Neural crest cell (in vitro differentiated cells): ENCODE measurements at regions not wholly inside any gene's neighbourhood (a gene's known extent, or its start where the extent isn't known, plus 50 kb on each side); places are given as distances from the start of the nearest gene placed in this dataset.

Source experiments
- DNase-seq: peaks from one replicate; pipeline ENCODE4 v3.0.0; 2021; ENCODE audit warnings: low read depth, mixed read lengths, low spot score
- H3K27ac Mint-ChIP-seq: one replicate; pipeline ENCODE4 v1.8.0; 2021; ENCODE audit warnings: mild to moderate bottlenecking, mixed read lengths; ENCODE audit not compliant: unreplicated experiment
- H3K27me3 Mint-ChIP-seq: 2 replicates; pipeline ENCODE4 v1.8.0; 2021; ENCODE audit warnings: low read depth, mild to moderate bottlenecking, mixed read lengths
- H3K36me3 Mint-ChIP-seq: 2 replicates; pipeline ENCODE4 v1.8.0; 2021; ENCODE audit warnings: low read depth, mild to moderate bottlenecking, mixed read lengths
- H3K4me1 Mint-ChIP-seq: 2 replicates; pipeline ENCODE4 v1.8.0; 2021; ENCODE audit warnings: mixed read lengths
- H3K4me3 Mint-ChIP-seq: one replicate; pipeline ENCODE4 v1.8.0; 2021; ENCODE audit warnings: mild to moderate bottlenecking, mixed read lengths
- H3K9me3 Mint-ChIP-seq: 2 replicates; pipeline ENCODE4 v1.8.0; 2021; ENCODE audit warnings: mixed read lengths
- TF ChIP-seq, protein P1 (sequence below): fragments of 200-600 bp; sonication (generic); conservative IDR thresholded peaks from 2 replicates; pipeline ENCODE4 v1.5.0; 2021; ENCODE audit warnings: antibody characterized with exemption, mild to moderate bottlenecking

- Mint-ChIP-seq H3K4me1 (no peaks in the 10 kb centered on the region), H3K4me3 (no peak overlapping the region), H3K27ac (peak overlapping the region; percentile 9), H3K9me3 (peaks cover 16% of the 10 kb centered on the region), H3K27me3 (no peaks in the 10 kb centered on the region), H3K36me3 (peaks cover 5% of the 10 kb centered on the region)
- no peak for DNase-seq
- TF ChIP-seq, protein P1, sequence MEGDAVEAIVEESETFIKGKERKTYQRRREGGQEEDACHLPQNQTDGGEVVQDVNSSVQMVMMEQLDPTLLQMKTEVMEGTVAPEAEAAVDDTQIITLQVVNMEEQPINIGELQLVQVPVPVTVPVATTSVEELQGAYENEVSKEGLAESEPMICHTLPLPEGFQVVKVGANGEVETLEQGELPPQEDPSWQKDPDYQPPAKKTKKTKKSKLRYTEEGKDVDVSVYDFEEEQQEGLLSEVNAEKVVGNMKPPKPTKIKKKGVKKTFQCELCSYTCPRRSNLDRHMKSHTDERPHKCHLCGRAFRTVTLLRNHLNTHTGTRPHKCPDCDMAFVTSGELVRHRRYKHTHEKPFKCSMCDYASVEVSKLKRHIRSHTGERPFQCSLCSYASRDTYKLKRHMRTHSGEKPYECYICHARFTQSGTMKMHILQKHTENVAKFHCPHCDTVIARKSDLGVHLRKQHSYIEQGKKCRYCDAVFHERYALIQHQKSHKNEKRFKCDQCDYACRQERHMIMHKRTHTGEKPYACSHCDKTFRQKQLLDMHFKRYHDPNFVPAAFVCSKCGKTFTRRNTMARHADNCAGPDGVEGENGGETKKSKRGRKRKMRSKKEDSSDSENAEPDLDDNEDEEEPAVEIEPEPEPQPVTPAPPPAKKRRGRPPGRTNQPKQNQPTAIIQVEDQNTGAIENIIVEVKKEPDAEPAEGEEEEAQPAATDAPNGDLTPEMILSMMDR, result no peak
Observed at GRCh38 chr3:118597184-118597583, 437.5 kb downstream of the IGSF11 start.

DNA sequence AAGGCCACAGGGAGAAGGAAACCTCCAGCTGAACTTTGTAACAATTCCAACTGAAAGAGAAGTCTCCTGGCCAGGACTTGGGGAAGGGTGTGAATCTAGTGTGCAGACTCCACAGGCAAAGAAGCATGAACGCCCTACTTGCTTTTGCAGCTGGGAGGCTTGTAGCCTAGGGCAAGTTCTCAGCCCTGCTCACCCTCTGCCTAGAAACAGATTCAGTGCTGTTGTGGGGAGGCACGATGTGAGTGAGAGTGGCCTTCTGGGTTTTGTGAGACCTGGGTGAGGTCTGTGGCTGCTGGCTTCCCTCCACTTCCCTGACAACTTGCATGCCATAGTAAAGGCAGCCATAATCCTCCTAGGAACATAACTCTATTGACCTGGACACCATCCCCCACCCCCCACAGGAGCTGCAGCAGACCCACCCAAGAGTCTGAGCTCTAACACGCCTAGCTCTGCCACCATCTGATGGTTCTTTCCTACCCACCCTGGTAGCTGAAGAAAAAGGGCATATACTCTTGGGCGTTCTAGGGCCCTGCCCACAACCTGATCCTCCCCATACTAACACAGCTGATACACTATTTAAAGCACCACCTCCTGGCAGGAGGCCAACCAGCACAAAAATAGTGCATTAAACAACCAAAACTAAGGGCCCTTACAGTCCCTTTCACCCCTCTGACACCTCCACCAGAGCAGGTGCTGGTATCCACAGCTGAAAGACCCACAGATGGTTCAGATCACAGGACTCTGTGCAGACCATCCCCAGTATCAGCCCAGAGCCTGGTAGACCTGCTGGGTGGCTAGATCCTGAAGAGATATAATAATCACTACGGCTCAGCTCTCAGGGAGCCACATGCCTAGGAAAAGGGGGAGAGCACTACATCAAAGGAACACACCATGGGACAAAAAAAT lies 426.5 kb downstream of the IGSF11 start:
- H3K36me3 Mint-ChIP-seq, result no peaks in the 10 kb centered on the region
- H3K27ac Mint-ChIP-seq, result no peak overlapping the region
- peaks cover 14% of the 10 kb centered on the region for H3K9me3 Mint-ChIP-seq
- TF ChIP-seq, protein P1, result no peak
- H3K27me3 Mint-ChIP-seq, result no peaks in the 10 kb centered on the region
- no peak overlapping the region for H3K4me3 Mint-ChIP-seq
- no peak for DNase-seq
- no peaks in the 10 kb centered on the region for H3K4me1 Mint-ChIP-seq

DNA sequence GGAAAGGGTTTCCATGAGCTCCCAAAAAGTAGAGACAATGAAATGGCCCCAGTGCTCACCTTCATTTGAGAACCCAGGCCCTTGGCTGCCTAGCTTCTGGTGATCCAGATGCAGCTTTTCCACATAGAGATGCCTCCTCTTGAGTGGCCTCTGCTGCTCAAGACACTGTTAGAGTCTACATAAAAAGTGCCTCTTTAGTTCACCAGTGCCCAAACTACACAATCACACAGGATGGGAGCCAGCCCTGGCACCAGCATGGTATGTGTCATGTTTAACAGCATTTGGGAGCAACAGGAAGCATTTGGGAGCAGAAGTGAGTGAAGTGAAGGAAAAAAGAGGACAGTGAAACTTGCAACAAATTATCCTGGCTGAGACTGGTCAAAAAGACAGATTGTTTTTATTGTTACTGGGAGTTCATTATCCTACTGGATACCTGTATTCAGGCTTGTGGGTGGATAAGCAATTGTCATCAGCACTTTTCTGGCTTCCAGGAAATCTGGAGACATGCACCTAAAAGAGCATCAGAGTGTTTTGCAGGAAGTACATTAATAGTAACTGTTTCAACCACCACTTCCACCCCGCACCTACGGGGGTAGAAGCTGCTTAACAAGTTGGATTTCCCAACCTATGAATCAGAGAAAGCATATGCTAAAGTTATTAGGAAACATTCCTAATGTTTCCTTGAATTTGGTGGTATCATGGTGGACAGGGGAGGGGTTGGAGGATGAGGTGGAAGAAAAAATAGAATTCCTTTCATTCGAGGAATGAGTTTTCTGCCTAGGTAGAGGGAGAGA lies 416.2 kb downstream of the IGSF11 start:
- Mint-ChIP-seq H3K4me1 (peaks cover 6% of the 10 kb centered on the region), H3K27me3 (no peaks in the 10 kb centered on the region), H3K4me3 (no peak overlapping the region), H3K9me3 (peaks cover 1% of the 10 kb centered on the region), H3K36me3 (no peaks in the 10 kb centered on the region), H3K27ac (no peak overlapping the region)
- TF ChIP-seq, protein P1, result no peak
- DNase-seq, result no peak

DNA sequence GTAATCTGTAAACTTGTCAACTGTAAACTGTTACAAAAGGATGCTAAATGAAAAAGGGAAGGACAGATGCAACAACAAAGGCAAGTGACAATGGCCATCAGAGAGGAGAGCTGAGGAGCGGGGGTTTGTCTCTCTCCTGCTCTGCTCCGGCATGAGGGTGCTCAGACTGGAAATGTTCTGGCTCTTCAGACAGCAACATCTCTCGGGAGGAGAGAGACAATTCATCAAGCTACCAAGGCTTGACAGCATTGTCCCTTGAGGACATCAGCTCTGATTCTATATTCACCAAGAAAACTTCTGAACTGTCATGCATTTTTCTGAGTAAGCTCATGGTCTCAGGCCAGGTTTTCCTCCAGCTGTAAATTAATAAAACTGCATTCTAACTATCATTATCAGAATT lies 408.2 kb downstream of the IGSF11 start:
- no peak overlapping the region for H3K4me3 Mint-ChIP-seq
- H3K27ac Mint-ChIP-seq, result no peak overlapping the region
- H3K27me3 Mint-ChIP-seq, result no peaks in the 10 kb centered on the region
- TF ChIP-seq, protein P1, result no peak
- no peaks in the 10 kb centered on the region for H3K36me3 Mint-ChIP-seq
- peaks cover 2% of the 10 kb centered on the region for H3K9me3 Mint-ChIP-seq
- peaks cover 10% of the 10 kb centered on the region for H3K4me1 Mint-ChIP-seq
- no peak for DNase-seq

GRCh38 chr3:118628704-118629341 lies 405.8 kb downstream of the IGSF11 start:
- TF ChIP-seq, protein P1, result peak; percentile 87
- Mint-ChIP-seq H3K9me3 (no peaks in the 10 kb centered on the region), H3K4me1 (peaks cover 10% of the 10 kb centered on the region), H3K4me3 (no peak overlapping the region), H3K27ac (no peak overlapping the region), H3K27me3 (no peaks in the 10 kb centered on the region), H3K36me3 (no peaks in the 10 kb centered on the region)
- peak; percentile 79 for DNase-seq
